OCI-LY3 (cell line): ENCODE measurements at regions not wholly inside any gene's neighbourhood (a gene's known extent, or its start where the extent isn't known, plus 50 kb on each side); places are given as distances from the start of the nearest gene placed in this dataset.

Experiments used
- EZH2phosphoT487 ChIP-seq: fragments of 200-600 bp; shearing (Covaris generic); IDR thresholded peaks from 2 replicates; pipeline ENCODE4 v1.6.1; 2018; ENCODE audit warnings: antibody characterized with exemption, mixed run types, low read depth
- TF ChIP-seq, protein P1 (sequence below): fragments of 200-600, 300-600 bp; sonication (generic); IDR thresholded peaks from 2 replicates; pipeline ENCODE4 v1.5.1; 2014; ENCODE audit warnings: antibody characterized with exemption, low read length, low read depth

DNA sequence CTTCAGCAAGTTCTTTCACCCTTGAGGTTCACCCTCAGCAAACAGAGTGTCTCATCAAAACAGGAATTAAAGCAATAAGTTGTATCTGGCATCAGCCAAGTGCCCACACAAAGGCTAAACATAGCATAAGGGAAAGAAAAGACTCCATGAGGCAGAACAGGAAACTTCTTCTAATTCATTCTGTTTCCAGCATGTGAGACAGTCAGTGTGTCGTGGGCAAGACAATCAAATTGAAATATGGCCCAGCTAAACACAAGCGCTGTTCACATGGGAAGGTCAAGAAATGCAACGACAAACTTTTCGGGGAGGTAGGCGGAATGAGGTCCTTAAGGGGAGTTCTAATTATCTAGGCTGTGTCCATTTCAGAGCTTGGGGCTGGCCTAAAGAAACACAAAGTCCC, 393.4 kb downstream of the HAPSTR1 start:
- TF ChIP-seq, protein P1, sequence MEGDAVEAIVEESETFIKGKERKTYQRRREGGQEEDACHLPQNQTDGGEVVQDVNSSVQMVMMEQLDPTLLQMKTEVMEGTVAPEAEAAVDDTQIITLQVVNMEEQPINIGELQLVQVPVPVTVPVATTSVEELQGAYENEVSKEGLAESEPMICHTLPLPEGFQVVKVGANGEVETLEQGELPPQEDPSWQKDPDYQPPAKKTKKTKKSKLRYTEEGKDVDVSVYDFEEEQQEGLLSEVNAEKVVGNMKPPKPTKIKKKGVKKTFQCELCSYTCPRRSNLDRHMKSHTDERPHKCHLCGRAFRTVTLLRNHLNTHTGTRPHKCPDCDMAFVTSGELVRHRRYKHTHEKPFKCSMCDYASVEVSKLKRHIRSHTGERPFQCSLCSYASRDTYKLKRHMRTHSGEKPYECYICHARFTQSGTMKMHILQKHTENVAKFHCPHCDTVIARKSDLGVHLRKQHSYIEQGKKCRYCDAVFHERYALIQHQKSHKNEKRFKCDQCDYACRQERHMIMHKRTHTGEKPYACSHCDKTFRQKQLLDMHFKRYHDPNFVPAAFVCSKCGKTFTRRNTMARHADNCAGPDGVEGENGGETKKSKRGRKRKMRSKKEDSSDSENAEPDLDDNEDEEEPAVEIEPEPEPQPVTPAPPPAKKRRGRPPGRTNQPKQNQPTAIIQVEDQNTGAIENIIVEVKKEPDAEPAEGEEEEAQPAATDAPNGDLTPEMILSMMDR = no peak
- TF ChIP-seq EZH2phosphoT487 = no peak
